A172 (cell line): ENCODE measurements at regions not wholly inside any gene's neighbourhood (a gene's known extent, or its start where the extent isn't known, plus 50 kb on each side); places are given as distances from the start of the nearest gene placed in this dataset.

Experiments
- DNase-seq: peaks from one replicate; pipeline ENCODE4 v3.0.0-alpha.2; 2015; ENCODE audit warnings: low spot score

GRCh38 chr14:73782623-73783022 is 68.4 kb upstream of the PNMA1 start:
- no peak for DNase-seq

- DNase-seq = no peak
These were observed 66.7 kb upstream of the PNMA1 start for GRCh38 chr14:73780896-73781295.

GRCh38 chr14:73780391-73780790 is 66.2 kb upstream of the PNMA1 start:
- no peak for DNase-seq

GRCh38 chr14:73778736-73779135 is 64.6 kb upstream of the PNMA1 start:
- DNase-seq = no peak

GRCh38 chr14:73777420-73777819 is 63.2 kb upstream of the PNMA1 start:
- no peak for DNase-seq

GRCh38 chr14:73776194-73776537 is 62.0 kb upstream of the PNMA1 start:
- DNase-seq = peak; percentile 58

- DNase-seq = no peak
These were observed 61.4 kb upstream of the PNMA1 start for GRCh38 chr14:73775339-73776193.

GRCh38 chr14:73774671-73775070 is 60.5 kb upstream of the PNMA1 start:
- no peak for DNase-seq

GRCh38 chr14:73774241-73774570 is 60.0 kb upstream of the PNMA1 start:
- no peak for DNase-seq

GRCh38 chr14:73773441-73774240 is 59.5 kb upstream of the PNMA1 start:
- DNase-seq = no peak

- no peak for DNase-seq
These were observed 57.9 kb upstream of the PNMA1 start for GRCh38 chr14:73771848-73772638.

GRCh38 chr14:73770977-73771847 is 57.0 kb upstream of the PNMA1 start:
- DNase-seq = no peak

- no peak for DNase-seq
These were observed 53.9 kb upstream of the PNMA1 start for GRCh38 chr14:73768107-73768506.

- no peak for DNase-seq
These were observed 50.5 kb upstream of the PNMA1 start for GRCh38 chr14:73764406-73765280.
